NK-92 (cell line): ENCODE measurements at regions not wholly inside any gene's neighbourhood (a gene's known extent, or its start where the extent isn't known, plus 50 kb on each side); places are given as distances from the start of the nearest gene placed in this dataset.

Experiments used
- DNase-seq: peaks from one replicate; lab custom pipeline; 2025; ENCODE audit not compliant: unreplicated experiment; lab: John Stamatoyannopoulos, UW

GRCh38 chr15:47412802-47413201 is 304.5 kb upstream of the SEMA6D start:
- DNase-seq: no peak

- DNase-seq: no peak
Measured at GRCh38 chr15:47414207-47414606, 303.1 kb upstream of the SEMA6D start.

- no peak for DNase-seq
Measured at GRCh38 chr15:47415539-47415971, 301.8 kb upstream of the SEMA6D start.

GRCh38 chr15:47422881-47423665 is 294.2 kb upstream of the SEMA6D start:
- no peak for DNase-seq

GRCh38 chr15:47427463-47427862 is 289.8 kb upstream of the SEMA6D start:
- DNase-seq: no peak

- DNase-seq: no peak
Measured at GRCh38 chr15:47429376-47429775, 287.9 kb upstream of the SEMA6D start.

- DNase-seq: no peak
Measured at GRCh38 chr15:47431501-47431900, 285.8 kb upstream of the SEMA6D start.

- DNase-seq: no peak
Measured at GRCh38 chr15:47432826-47433225, 284.5 kb upstream of the SEMA6D start.

GRCh38 chr15:47434596-47434995 is 282.7 kb upstream of the SEMA6D start:
- no peak for DNase-seq

GRCh38 chr15:47437491-47437890 is 279.8 kb upstream of the SEMA6D start:
- no peak for DNase-seq

- no peak for DNase-seq
Measured at GRCh38 chr15:47439146-47440111, 277.9 kb upstream of the SEMA6D start.

GRCh38 chr15:47442371-47442770 is 274.9 kb upstream of the SEMA6D start:
- no peak for DNase-seq

- DNase-seq: no peak
Measured at GRCh38 chr15:47443839-47444238, 273.5 kb upstream of the SEMA6D start.

- no peak for DNase-seq
Measured at GRCh38 chr15:47445723-47446392, 271.4 kb upstream of the SEMA6D start.

GRCh38 chr15:47460795-47461573 is 256.3 kb upstream of the SEMA6D start:
- DNase-seq: no peak

GRCh38 chr15:47461652-47462141 is 255.6 kb upstream of the SEMA6D start:
- DNase-seq: no peak

- DNase-seq: no peak
Measured at GRCh38 chr15:47466357-47466756, 250.9 kb upstream of the SEMA6D start.

- DNase-seq: no peak
Measured at GRCh38 chr15:47470983-47471382, 246.3 kb upstream of the SEMA6D start.

GRCh38 chr15:47473106-47473725 is 244.1 kb upstream of the SEMA6D start:
- DNase-seq: no peak

- no peak for DNase-seq
Measured at GRCh38 chr15:47473832-47474231, 243.5 kb upstream of the SEMA6D start.
